OCI-LY1 (cell line): ENCODE measurements at regions not wholly inside any gene's neighbourhood (a gene's known extent, or its start where the extent isn't known, plus 50 kb on each side); places are given as distances from the start of the nearest gene placed in this dataset.

Experiments
- H2AFZ ChIP-seq: fragments of 200-600 bp; sonication (generic), shearing (Covaris generic); 2 replicates; pipeline ENCODE4 v1.6.0; 2014; ENCODE audit warnings: antibody characterized with exemption, mild to moderate bottlenecking, low read length
- H3F3A ChIP-seq: fragments of 200-600 bp; sonication (generic), shearing (Covaris generic); 2 replicates; pipeline ENCODE4 v1.6.0; 2014; ENCODE audit warnings: mild to moderate bottlenecking, antibody characterized with exemption, low read length, moderate library complexity; ENCODE audit not compliant: insufficient read depth
- H3K27ac ChIP-seq: fragments of 200-600 bp; sonication (generic); 2 replicates; pipeline ENCODE4 v1.5.1; 2014; ENCODE audit warnings: low read length, mixed run types, mild to moderate bottlenecking, low read depth; ENCODE audit not compliant: poor library complexity, severe bottlenecking
- H3K27me3 ChIP-seq: fragments of 200-600 bp; sonication (generic); 2 replicates; pipeline ENCODE4 v1.6.0; 2014; ENCODE audit warnings: antibody characterized with exemption, mild to moderate bottlenecking, low read length, moderate library complexity; ENCODE audit not compliant: insufficient read depth
- H3K36me3 ChIP-seq: fragments of 200-600 bp; sonication (generic); 2 replicates; pipeline ENCODE4 v1.6.1; 2014; ENCODE audit warnings: mild to moderate bottlenecking, antibody characterized with exemption, low read length, moderate library complexity, mixed read lengths; ENCODE audit not compliant: insufficient read depth
- H3K4me1 ChIP-seq: fragments of 200-600 bp; sonication (generic); 2 replicates; pipeline ENCODE4 v1.5.1; 2014; ENCODE audit warnings: mild to moderate bottlenecking, low read length, moderate library complexity; ENCODE audit not compliant: insufficient read depth, severe bottlenecking
- H3K4me2 ChIP-seq: fragments of 200-600 bp; sonication (generic), shearing (Covaris generic); 2 replicates; pipeline ENCODE4 v1.6.1; 2014; ENCODE audit warnings: low read length
- H3K4me3 ChIP-seq: fragments of 200-600 bp; sonication (generic); 2 replicates; pipeline ENCODE4 v1.5.1; 2014; ENCODE audit warnings: low read length, low read depth, mild to moderate bottlenecking, mixed read lengths; ENCODE audit not compliant: poor library complexity, severe bottlenecking
- H3K79me2 ChIP-seq: fragments of 200-600 bp; shearing (Covaris generic); 2 replicates; pipeline ENCODE4 v1.6.1; 2016; ENCODE audit warnings: mixed run types, low read length, mixed read lengths; ENCODE audit not compliant: insufficient read depth
- H3K9ac ChIP-seq: fragments of 200-600 bp; sonication (generic), shearing (Covaris generic); 2 replicates; pipeline ENCODE4 v1.6.1; 2014; ENCODE audit warnings: mild to moderate bottlenecking, low read length, mixed read lengths
- H3K9me2 ChIP-seq: fragments of 200-600 bp; sonication (generic), shearing (Covaris generic); 2 replicates; pipeline ENCODE4 v1.6.1; 2014; ENCODE audit warnings: low read depth, mild to moderate bottlenecking, low read length, mixed read lengths
- H3K9me3 ChIP-seq: fragments of 200-600 bp; shearing (Covaris generic); 2 replicates; pipeline ENCODE4 v1.6.1; 2014; ENCODE audit warnings: low read length, mixed read lengths
- H4K20me1 ChIP-seq: fragments of 200-600 bp; sonication (generic), shearing (Covaris generic); 2 replicates; pipeline ENCODE4 v1.6.0; 2016; ENCODE audit warnings: mild to moderate bottlenecking, low read length; ENCODE audit not compliant: insufficient read depth
- CTCF ChIP-seq: fragments of 200-600 bp; sonication (generic), shearing (Covaris generic); IDR thresholded peaks from 2 replicates; pipeline ENCODE4 v1.5.1; 2017; ENCODE audit warnings: mild to moderate bottlenecking, antibody characterized with exemption, low read length, moderate library complexity, mixed read lengths
- EZH2 ChIP-seq: fragments of 200-600 bp; sonication (generic), shearing (Covaris generic); IDR thresholded peaks from 2 replicates; pipeline ENCODE4 v1.8.0; 2017; ENCODE audit warnings: borderline replicate concordance, mixed run types, mild to moderate bottlenecking, antibody characterized with exemption, low read length, moderate library complexity, mixed read lengths

DNA sequence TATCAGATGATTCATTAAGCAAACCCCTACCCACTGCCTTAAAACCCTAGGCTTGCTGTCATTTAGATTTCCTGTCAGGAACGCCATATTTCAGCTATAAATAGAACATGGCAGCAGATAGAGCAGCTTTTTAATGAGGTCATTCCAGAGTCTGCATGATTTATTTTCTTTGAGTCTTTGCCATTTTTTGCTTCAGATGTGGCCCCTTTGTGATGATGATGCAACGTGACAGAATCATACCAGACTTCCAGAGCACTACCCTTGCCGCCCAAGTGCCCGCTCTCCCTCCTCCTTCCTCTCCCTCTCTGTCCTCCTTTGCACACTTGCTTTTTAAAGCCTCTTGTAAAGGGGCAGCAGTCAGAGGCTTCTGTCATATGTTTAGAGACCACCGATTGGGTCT, 55.5 kb upstream of the TRIM67 start:
- H4K20me1 ChIP-seq = no peaks in the 10 kb centered on the region
- no peaks in the 10 kb centered on the region for H3K9me3 ChIP-seq
- TF ChIP-seq CTCF = no peak
- no peak for TF ChIP-seq EZH2
- H3K4me1 ChIP-seq = no peaks in the 10 kb centered on the region
- H3K27me3 ChIP-seq = 0 out of 2 replicates have a peak, but pooled peaks cover 7% of the 10 kb centered on the region
- no peak overlapping the region for H3K27ac ChIP-seq
- no peaks in the 10 kb centered on the region for H3K9me2 ChIP-seq
- H2AFZ ChIP-seq = no peak overlapping the region
- no peaks in the 10 kb centered on the region for H3K36me3 ChIP-seq
- H3F3A ChIP-seq = no peaks in the 10 kb centered on the region
- H3K4me3 ChIP-seq = no peak overlapping the region
- no peaks in the 10 kb centered on the region for H3K79me2 ChIP-seq
- H3K4me2 ChIP-seq = no peak overlapping the region
- H3K9ac ChIP-seq = no peak overlapping the region

- Histone ChIP-seq H3K36me3 (no peaks in the 10 kb centered on the region), H3F3A (no peaks in the 10 kb centered on the region), H3K9ac (no peak overlapping the region), H3K27ac (no peak overlapping the region), H3K4me3 (no peak overlapping the region), H3K9me3 (no peaks in the 10 kb centered on the region), H3K4me1 (no peaks in the 10 kb centered on the region), H3K79me2 (no peaks in the 10 kb centered on the region), H2AFZ (no peak overlapping the region), H3K4me2 (no peak overlapping the region), H3K9me2 (no peaks in the 10 kb centered on the region), H4K20me1 (no peaks in the 10 kb centered on the region), H3K27me3 (0 out of 2 replicates have a peak, but pooled peaks cover 7% of the 10 kb centered on the region)
- TF ChIP-seq CTCF (no peak), EZH2 (no peak)
Measured at GRCh38 chr1:231104917-231105316, 56.9 kb upstream of the TRIM67 start.

GRCh38 chr1:231103961-231104360, 57.9 kb upstream of the TRIM67 start:
- Histone ChIP-seq H3K4me1 (no peaks in the 10 kb centered on the region), H3F3A (no peaks in the 10 kb centered on the region), H3K36me3 (no peaks in the 10 kb centered on the region), H3K79me2 (no peaks in the 10 kb centered on the region), H3K9me2 (no peaks in the 10 kb centered on the region), H3K4me2 (no peak overlapping the region), H3K9me3 (no peaks in the 10 kb centered on the region), H3K4me3 (no peak overlapping the region), H2AFZ (no peak overlapping the region), H4K20me1 (no peaks in the 10 kb centered on the region), H3K9ac (no peak overlapping the region), H3K27me3 (0 out of 2 replicates have a peak, but pooled peaks cover 7% of the 10 kb centered on the region), H3K27ac (no peak overlapping the region)
- TF ChIP-seq CTCF = no peak
- no peak for TF ChIP-seq EZH2
